Cardiac muscle cell (in vitro differentiated cells and primary cell): ENCODE measurements at regions not wholly inside any gene's neighbourhood (a gene's known extent, or its start where the extent isn't known, plus 50 kb on each side); places are given as distances from the start of the nearest gene placed in this dataset.

Source experiments
- DNase-seq, 2 donors: peaks; one replicate each; pipeline versions ENCODE4 v3.0.0 to v3.0.0-alpha.2; 2010 to 2017; ENCODE audit warnings: low read depth in 1 of 2, low spot score in 1 of 2
- H3K27ac ChIP-seq: fragments of 200-600 bp; sonication (generic); 2 replicates; pipeline ENCODE4 v1.5.1; 2016
- H3K27me3 ChIP-seq: fragments of 200-600 bp; sonication (generic); 2 replicates; pipeline ENCODE4 v1.6.0; 2016; ENCODE audit warnings: control low read depth
- H3K36me3 ChIP-seq: fragments of 200-600 bp; sonication (generic); 2 replicates; pipeline ENCODE4 v1.5.1; 2016; ENCODE audit warnings: control low read depth
- H3K4me1 ChIP-seq: fragments of 200-600 bp; sonication (generic); 2 replicates; pipeline ENCODE4 v1.8.1; 2017; ENCODE audit warnings: low read depth, mild to moderate bottlenecking, mixed run types
- H3K4me3 ChIP-seq: fragments of 200-600 bp; sonication (generic); 2 replicates; pipeline ENCODE4 v1.5.1; 2016; ENCODE audit warnings: mild to moderate bottlenecking
- H3K9me3 ChIP-seq: fragments of 200-600 bp; sonication (generic); 2 replicates; pipeline ENCODE4 v1.5.1; 2017; ENCODE audit warnings: low read depth, mild to moderate bottlenecking, control low read depth
- CTCF ChIP-seq: IDR thresholded peaks from 2 replicates; pipeline ENCODE4 v1.5.1; 2012; ENCODE audit warnings: low read depth, mild to moderate bottlenecking, low read length

GRCh38 chr13:38575427-38575826, 111.5 kb upstream of the FREM2 start:
- H3K27me3 ChIP-seq: no peaks in the 10 kb centered on the region
- H3K36me3 ChIP-seq: no peaks in the 10 kb centered on the region
- TF ChIP-seq CTCF: no peak
- H3K9me3 ChIP-seq: no peaks in the 10 kb centered on the region
- DNase-seq: no peak
- H3K27ac ChIP-seq: no peak overlapping the region
- H3K4me1 ChIP-seq: peaks cover 9% of the 10 kb centered on the region
- no peak overlapping the region for H3K4me3 ChIP-seq

GRCh38 chr13:38577048-38577447, 109.8 kb upstream of the FREM2 start:
- peaks cover 9% of the 10 kb centered on the region for H3K4me1 ChIP-seq
- no peaks in the 10 kb centered on the region for H3K9me3 ChIP-seq
- no peak overlapping the region for H3K4me3 ChIP-seq
- peak; percentile 18 for TF ChIP-seq CTCF
- peak; percentile 36 to 82 for DNase-seq
- H3K27me3 ChIP-seq: no peaks in the 10 kb centered on the region
- H3K27ac ChIP-seq: no peak overlapping the region
- no peaks in the 10 kb centered on the region for H3K36me3 ChIP-seq

GRCh38 chr13:38582133-38582532, 104.7 kb upstream of the FREM2 start:
- H3K27ac ChIP-seq: no peak overlapping the region
- no peaks in the 10 kb centered on the region for H3K27me3 ChIP-seq
- peaks cover 4% of the 10 kb centered on the region for H3K4me1 ChIP-seq
- no peaks in the 10 kb centered on the region for H3K9me3 ChIP-seq
- no peak overlapping the region for H3K4me3 ChIP-seq
- DNase-seq: peak; percentile 51 to 54
- no peaks in the 10 kb centered on the region for H3K36me3 ChIP-seq
- TF ChIP-seq CTCF: peak; percentile 46

GRCh38 chr13:38590230-38590629, 96.6 kb upstream of the FREM2 start:
- no peak for DNase-seq
- Histone ChIP-seq H3K4me1 (peaks cover 4% of the 10 kb centered on the region), H3K9me3 (no peaks in the 10 kb centered on the region), H3K27ac (peak overlapping the region; percentile 9), H3K27me3 (no peaks in the 10 kb centered on the region), H3K36me3 (no peaks in the 10 kb centered on the region), H3K4me3 (no peak overlapping the region)
- no peak for TF ChIP-seq CTCF

- no peak overlapping the region for H3K4me3 ChIP-seq
- TF ChIP-seq CTCF: no peak
- peaks cover 4% of the 10 kb centered on the region for H3K4me1 ChIP-seq
- peak overlapping the region; percentile 9 for H3K27ac ChIP-seq
- H3K27me3 ChIP-seq: no peaks in the 10 kb centered on the region
- H3K9me3 ChIP-seq: no peaks in the 10 kb centered on the region
- DNase-seq: peak in 1 of 2 donors; percentile 35
- no peaks in the 10 kb centered on the region for H3K36me3 ChIP-seq
Measured at GRCh38 chr13:38590796-38591507, 95.9 kb upstream of the FREM2 start.
